GM12864 (cell line): ENCODE measurements at regions not wholly inside any gene's neighbourhood (a gene's known extent, or its start where the extent isn't known, plus 50 kb on each side); places are given as distances from the start of the nearest gene placed in this dataset.
A peak's percentile ranks its signal among the peaks of the same experiment; 100 is the strongest.

ENCODE experiments used
- DNase-seq: peaks from one replicate; pipeline ENCODE4 v3.0.0-alpha.2; 2011; ENCODE audit warnings: low read depth
- H3K4me3 ChIP-seq: 2 replicates; pipeline ENCODE4 v1.5.1; 2011; ENCODE audit warnings: mild to moderate bottlenecking, low read depth, low read length, control low read depth
- CTCF ChIP-seq: IDR thresholded peaks from 2 replicates; pipeline ENCODE4 v1.5.1; 2011; ENCODE audit warnings: low read depth, mild to moderate bottlenecking, moderate library complexity, low read length, control low read depth, inconsistent platforms; ENCODE audit errors: missing control alignments

- no peak overlapping the region for H3K4me3 ChIP-seq
- TF ChIP-seq CTCF: no peak
- no peak for DNase-seq
Observed at GRCh38 chr12:98224584-98225221, 290.7 kb upstream of the TMPO start.

GRCh38 chr12:98227162-98227561, 288.2 kb upstream of the TMPO start:
- TF ChIP-seq CTCF: peak; percentile 63
- no peak for DNase-seq
- H3K4me3 ChIP-seq: no peak overlapping the region

GRCh38 chr12:98228683-98229539, 286.5 kb upstream of the TMPO start:
- no peak for DNase-seq
- no peak for TF ChIP-seq CTCF
- no peak overlapping the region for H3K4me3 ChIP-seq

GRCh38 chr12:98229540-98229924, 285.9 kb upstream of the TMPO start:
- H3K4me3 ChIP-seq: no peak overlapping the region
- TF ChIP-seq CTCF: no peak
- DNase-seq: no peak

- no peak for DNase-seq
Observed at GRCh38 chr12:98232753-98233390, 282.5 kb upstream of the TMPO start.

GRCh38 chr12:98235301-98235700, 280.1 kb upstream of the TMPO start:
- DNase-seq: no peak
- TF ChIP-seq CTCF: no peak
- H3K4me3 ChIP-seq: no peak overlapping the region

More at GRCh38 chr12:98232753-98233390, 282.5 kb upstream of the TMPO start:
- no peak overlapping the region for H3K4me3 ChIP-seq
- no peak for TF ChIP-seq CTCF
